ENCODE measurements at regions not wholly inside any gene's neighbourhood (a gene's known extent, or its start where the extent isn't known, plus 50 kb on each side); places are given as distances from the start of the nearest gene placed in this dataset.

- Histone ChIP-seq H4K20me1 (ENCODE audit: control insufficient read depth, insufficient read depth, low read depth, low read length) (no peaks in the 10 kb centered on the region), H3K27me3 (ENCODE audit: control insufficient read depth, low read length) (no peaks in the 10 kb centered on the region), H3K79me2 (ENCODE audit: control insufficient read depth, low read length) (no peaks in the 10 kb centered on the region), H3F3A (ENCODE audit: control insufficient read depth, insufficient read depth) (no peaks in the 10 kb centered on the region), H3K4me3 (ENCODE audit: low read length) (no peak overlapping the region), H3K36me3 (ENCODE audit: control insufficient read depth, low read length) (no peaks in the 10 kb centered on the region), H3K27ac (ENCODE audit: low read depth, low read length) (no peak overlapping the region), H3K9me2 (replicated peaks; ENCODE audit: control insufficient read depth, low read length) (no peaks in the 10 kb centered on the region), H3K9me3 (ENCODE audit: control insufficient read depth, insufficient read depth, low read length) (no peaks in the 10 kb centered on the region), H3K4me1 (ENCODE audit: control insufficient read depth, low read length) (no peaks in the 10 kb centered on the region), H3K4me2 (ENCODE audit: low read length) (no peak overlapping the region)
- TF ChIP-seq CTCF (IDR thresholded peaks at IDR 0.05; ENCODE audit: low read depth, low read length, poor library complexity, severe bottlenecking), result no peak
- no peak for TF ChIP-seq EZH2phosphoT487 (IDR thresholded peaks at IDR 0.05; ENCODE audit: borderline replicate concordance, low read length)
These were observed 157.7 kb downstream of the ERMARD start for GRCh38 chr6:169909113-169909512.

GRCh38 chr6:169908403-169908933 lies 157.0 kb downstream of the ERMARD start:
- no peaks in the 10 kb centered on the region for H3K36me3 ChIP-seq (ENCODE audit: control insufficient read depth, low read length)
- TF ChIP-seq CTCF (IDR thresholded peaks at IDR 0.05; ENCODE audit: low read depth, low read length, poor library complexity, severe bottlenecking) (no peak), EZH2phosphoT487 (IDR thresholded peaks at IDR 0.05; ENCODE audit: borderline replicate concordance, low read length) (no peak)
- no peaks in the 10 kb centered on the region for H3K9me3 ChIP-seq (ENCODE audit: control insufficient read depth, insufficient read depth, low read length)
- H3K4me1 ChIP-seq (ENCODE audit: control insufficient read depth, low read length), result no peaks in the 10 kb centered on the region
- no peak overlapping the region for H3K27ac ChIP-seq (ENCODE audit: low read depth, low read length)
- no peak overlapping the region for H3K4me2 ChIP-seq (ENCODE audit: low read length)
- H3K27me3 ChIP-seq (ENCODE audit: control insufficient read depth, low read length), result no peaks in the 10 kb centered on the region
- H3F3A ChIP-seq (ENCODE audit: control insufficient read depth, insufficient read depth), result no peaks in the 10 kb centered on the region
- no peaks in the 10 kb centered on the region for H3K79me2 ChIP-seq (ENCODE audit: control insufficient read depth, low read length)
- H4K20me1 ChIP-seq (ENCODE audit: control insufficient read depth, insufficient read depth, low read depth, low read length), result no peaks in the 10 kb centered on the region
- H3K9me2 ChIP-seq (replicated peaks; ENCODE audit: control insufficient read depth, low read length), result no peaks in the 10 kb centered on the region
- no peak overlapping the region for H3K4me3 ChIP-seq (ENCODE audit: low read length)

GRCh38 chr6:169907419-169908115 lies 156.1 kb downstream of the ERMARD start:
- no peaks in the 10 kb centered on the region for H3K36me3 ChIP-seq (ENCODE audit: control insufficient read depth, low read length)
- H3K4me1 ChIP-seq (ENCODE audit: control insufficient read depth, low read length), result no peaks in the 10 kb centered on the region
- H3K9me3 ChIP-seq (ENCODE audit: control insufficient read depth, insufficient read depth, low read length), result no peaks in the 10 kb centered on the region
- H3K4me2 ChIP-seq (ENCODE audit: low read length), result no peak overlapping the region
- no peaks in the 10 kb centered on the region for H3K9me2 ChIP-seq (replicated peaks; ENCODE audit: control insufficient read depth, low read length)
- H3K27me3 ChIP-seq (ENCODE audit: control insufficient read depth, low read length), result no peaks in the 10 kb centered on the region
- no peaks in the 10 kb centered on the region for H4K20me1 ChIP-seq (ENCODE audit: control insufficient read depth, insufficient read depth, low read depth, low read length)
- no peak overlapping the region for H3K4me3 ChIP-seq (ENCODE audit: low read length)
- H3F3A ChIP-seq (ENCODE audit: control insufficient read depth, insufficient read depth), result no peaks in the 10 kb centered on the region
- TF ChIP-seq EZH2phosphoT487 (IDR thresholded peaks at IDR 0.05; ENCODE audit: borderline replicate concordance, low read length), result no peak
- no peak for TF ChIP-seq CTCF (IDR thresholded peaks at IDR 0.05; ENCODE audit: low read depth, low read length, poor library complexity, severe bottlenecking)
- H3K27ac ChIP-seq (ENCODE audit: low read depth, low read length), result no peak overlapping the region
- H3K79me2 ChIP-seq (ENCODE audit: control insufficient read depth, low read length), result no peaks in the 10 kb centered on the region
